ENCODE measurements at regions not wholly inside any gene's neighbourhood (a gene's known extent, or its start where the extent isn't known, plus 50 kb on each side); places are given as distances from the start of the nearest gene placed in this dataset.
A peak's percentile ranks its signal among the peaks of the same experiment; 100 is the strongest.
"Not testable (repeated sequence)": the region's sequence is repeated elsewhere in the genome, so short reads cannot be mapped to it uniquely, and the experiment has no call there.

- peak overlapping the region; percentile 78 for H3K4me2 ChIP-seq
- peaks cover 82% of the 10 kb centered on the region for H3K4me1 ChIP-seq
- H3K9ac ChIP-seq = no peak overlapping the region
- TF ChIP-seq Cebpa-rat (IDR thresholded peaks at IDR 0.05) = no peak
- no peaks in the 10 kb centered on the region for H3K36me3 ChIP-seq
- H3K27me3 ChIP-seq = no peaks in the 10 kb centered on the region
- H4K20me1 ChIP-seq = no peaks in the 10 kb centered on the region
- H3K27ac ChIP-seq = no peak overlapping the region
- H3K4me3 ChIP-seq = no peak overlapping the region
- H3K9me3 ChIP-seq = no peaks in the 10 kb centered on the region
Observed at GRCh38 chr2:128601298-128602037, 282.8 kb upstream of the HS6ST1 start.

GRCh38 chr2:128602038-128602698 lies 283.5 kb upstream of the HS6ST1 start:
- H3K27me3 ChIP-seq = no peaks in the 10 kb centered on the region
- no peak overlapping the region for H3K9ac ChIP-seq
- peaks cover 81% of the 10 kb centered on the region for H3K4me1 ChIP-seq
- no peak overlapping the region for H3K4me3 ChIP-seq
- no peaks in the 10 kb centered on the region for H3K36me3 ChIP-seq
- H4K20me1 ChIP-seq = no peaks in the 10 kb centered on the region
- no peak overlapping the region; the same call in 1 of the 2 replicates for H3K27ac ChIP-seq
- no peak for TF ChIP-seq Cebpa-rat (IDR thresholded peaks at IDR 0.05)
- H3K9me3 ChIP-seq = no peaks in the 10 kb centered on the region
- peak overlapping the region; percentile 82 for H3K4me2 ChIP-seq

- Histone ChIP-seq H3K4me1 (peaks cover 81% of the 10 kb centered on the region), H3K36me3 (no peaks in the 10 kb centered on the region), H3K27ac (peak overlapping the region; percentile 78), H3K9me3 (no peaks in the 10 kb centered on the region), H3K27me3 (no peaks in the 10 kb centered on the region), H3K4me2 (peak overlapping the region; percentile 82), H4K20me1 (no peaks in the 10 kb centered on the region), H3K9ac (no peak overlapping the region), H3K4me3 (no peak overlapping the region)
- no peak for TF ChIP-seq Cebpa-rat (IDR thresholded peaks at IDR 0.05)
Observed at GRCh38 chr2:128602699-128603101, 284.0 kb upstream of the HS6ST1 start.

GRCh38 chr2:128603411-128603924 lies 284.8 kb upstream of the HS6ST1 start:
- TF ChIP-seq Cebpa-rat (IDR thresholded peaks at IDR 0.05) = no peak
- Histone ChIP-seq H3K36me3 (no peaks in the 10 kb centered on the region), H4K20me1 (no peaks in the 10 kb centered on the region), H3K9ac (peak overlapping the region; percentile 54; the same call in 1 of the 2 replicates), H3K27ac (peak overlapping the region; percentile 78), H3K4me2 (peak overlapping the region; percentile 82), H3K27me3 (no peaks in the 10 kb centered on the region), H3K9me3 (no peaks in the 10 kb centered on the region), H3K4me3 (no peak overlapping the region), H3K4me1 (peaks cover 79% of the 10 kb centered on the region)

GRCh38 chr2:128604045-128604444 lies 285.4 kb upstream of the HS6ST1 start:
- Histone ChIP-seq H3K4me2 (peak overlapping the region; percentile 82), H3K27ac (peak overlapping the region; percentile 78), H3K9me3 (no peaks in the 10 kb centered on the region), H3K4me1 (peaks cover 75% of the 10 kb centered on the region), H3K9ac (peak overlapping the region; percentile 54; the same call in 1 of the 2 replicates), H4K20me1 (no peaks in the 10 kb centered on the region), H3K27me3 (no peaks in the 10 kb centered on the region), H3K36me3 (no peaks in the 10 kb centered on the region), H3K4me3 (no peak overlapping the region)
- no peak for TF ChIP-seq Cebpa-rat (IDR thresholded peaks at IDR 0.05)

GRCh38 chr2:128604581-128604980 lies 285.9 kb upstream of the HS6ST1 start:
- not testable (repeated sequence) for H3K36me3 ChIP-seq, H4K20me1 ChIP-seq, H3K9me3 ChIP-seq, H3K27me3 ChIP-seq, H3K9ac ChIP-seq, H3K4me3 ChIP-seq
- H3K4me1 ChIP-seq = peaks cover 69% of the 10 kb centered on the region
- peak overlapping the region; percentile 78; the same call in 1 of the 2 replicates for H3K27ac ChIP-seq
- peak overlapping the region; percentile 82; the same call in 1 of the 2 replicates for H3K4me2 ChIP-seq

GRCh38 chr2:128605421-128605820 lies 286.8 kb upstream of the HS6ST1 start:
- Histone ChIP-seq H4K20me1 (no peaks in the 10 kb centered on the region), H3K4me2 (no peak overlapping the region), H3K4me3 (no peak overlapping the region), H3K4me1 (peaks cover 61% of the 10 kb centered on the region), H3K27me3 (no peaks in the 10 kb centered on the region), H3K36me3 (no peaks in the 10 kb centered on the region), H3K9me3 (no peaks in the 10 kb centered on the region), H3K27ac (no peak overlapping the region), H3K9ac (no peak overlapping the region)
- TF ChIP-seq Cebpa-rat (IDR thresholded peaks at IDR 0.05) = no peak

- Histone ChIP-seq H3K36me3 (no peaks in the 10 kb centered on the region), H3K4me1 (peaks cover 56% of the 10 kb centered on the region), H3K27ac (no peak overlapping the region), H3K9ac (no peak overlapping the region), H4K20me1 (no peaks in the 10 kb centered on the region), H3K9me3 (no peaks in the 10 kb centered on the region), H3K27me3 (no peaks in the 10 kb centered on the region), H3K4me3 (no peak overlapping the region), H3K4me2 (no peak overlapping the region)
- no peak for TF ChIP-seq Cebpa-rat (IDR thresholded peaks at IDR 0.05)
Observed at GRCh38 chr2:128605931-128606330, 287.3 kb upstream of the HS6ST1 start.

- no peaks in the 10 kb centered on the region for H3K36me3 ChIP-seq
- H3K27me3 ChIP-seq = no peaks in the 10 kb centered on the region
- 0 out of 2 replicates have a peak overlapping the region, but pooled peaks have one; percentile 29 for H3K9ac ChIP-seq
- H4K20me1 ChIP-seq = no peaks in the 10 kb centered on the region
- H3K9me3 ChIP-seq = no peaks in the 10 kb centered on the region
- peaks cover 47% of the 10 kb centered on the region for H3K4me1 ChIP-seq
- TF ChIP-seq Cebpa-rat (IDR thresholded peaks at IDR 0.05) = no peak
- no peak overlapping the region for H3K27ac ChIP-seq
- H3K4me2 ChIP-seq = peak overlapping the region; percentile 55
- H3K4me3 ChIP-seq = no peak overlapping the region
Observed at GRCh38 chr2:128606837-128607236, 288.2 kb upstream of the HS6ST1 start.

- H3K36me3 ChIP-seq = no peaks in the 10 kb centered on the region
- H3K27me3 ChIP-seq = no peaks in the 10 kb centered on the region
- no peak for TF ChIP-seq Cebpa-rat (IDR thresholded peaks at IDR 0.05)
- H3K27ac ChIP-seq = no peak overlapping the region
- no peak overlapping the region for H3K4me3 ChIP-seq
- no peaks in the 10 kb centered on the region for H3K9me3 ChIP-seq
- peak overlapping the region; percentile 55 for H3K4me2 ChIP-seq
- H3K4me1 ChIP-seq = peaks cover 41% of the 10 kb centered on the region
- H4K20me1 ChIP-seq = no peaks in the 10 kb centered on the region
- H3K9ac ChIP-seq = no peak overlapping the region
Observed at GRCh38 chr2:128607440-128607839, 288.8 kb upstream of the HS6ST1 start.

Data from BLaER1 (cell line).